SK-N-SH (cell line): ENCODE measurements at regions not wholly inside any gene's neighbourhood (a gene's known extent, or its start where the extent isn't known, plus 50 kb on each side); places are given as distances from the start of the nearest gene placed in this dataset.

ENCODE experiments used
- CTCF ChIA-PET: fragments of 300-600, 350-600 bp; formaldehyde crosslinking; extraction: SDS; loops from one replicate; lab custom pipeline; 2021; lab: Yijun Ruan, JAX
- POLR2A ChIA-PET: fragments of 350-600 bp; sonication (Branson Sonifier 250); formaldehyde crosslinking; extraction: SDS; loops from one replicate; lab custom pipeline; 2020; ENCODE audit warnings: antibody characterized with exemption, inconsistent platforms; lab: Yijun Ruan, JAX
- DNase-seq: peaks from one replicate; pipeline ENCODE4 v3.0.0; 2012
- H2AFZ ChIP-seq: fragments of 200-600 bp; sonication (generic); 2 replicates; pipeline ENCODE4 v1.8.1; 2016; ENCODE audit warnings: antibody characterized with exemption, mild to moderate bottlenecking, low read depth
- H3F3A ChIP-seq: fragments of 200-600 bp; sonication (generic); replicated peaks from 2 replicates; pipeline ENCODE3; 2016; ENCODE audit warnings: antibody characterized with exemption, mild to moderate bottlenecking; ENCODE audit not compliant: insufficient read depth
- H3K27ac ChIP-seq, 2 experiments: fragments of 200-500 bp in 1 of 2; fragments of 200-600 bp in 1 of 2; sonication (Bioruptor generic) in 1 of 2; sonication (generic), shearing (Covaris generic) in 1 of 2; 2 replicates each; pipeline versions ENCODE4 v1.5.1 to v1.6.1; 2014 to 2016; ENCODE audit warnings: low read depth in 2 of 2, inconsistent platforms in 1 of 2, low read length in 1 of 2, mild to moderate bottlenecking in 1 of 2, mixed read lengths in 1 of 2
- H3K27me3 ChIP-seq: fragments of 200-600 bp; sonication (generic), shearing (Covaris generic); 2 replicates; pipeline ENCODE4 v1.6.1; 2016; ENCODE audit warnings: mixed run types; ENCODE audit not compliant: insufficient read depth
- H3K36me3 ChIP-seq, 2 experiments: fragments of 200-500 bp in 1 of 2; fragments of 200-600 bp in 1 of 2; sonication (Bioruptor generic) in 1 of 2; sonication (generic) in 1 of 2; replicated peaks in 1 of 2; 2 replicates each; pipeline versions ENCODE3 to v1.5.1; 2014 to 2016; ENCODE audit warnings: low read length in 1 of 2, mild to moderate bottlenecking in 1 of 2; ENCODE audit not compliant: insufficient read depth in 2 of 2, control insufficient read depth in 1 of 2
- H3K4me1 ChIP-seq, 2 experiments: fragments of 200-500 bp in 1 of 2; fragments of 200-600 bp in 1 of 2; sonication (Bioruptor generic) in 1 of 2; sonication (generic), shearing (Covaris generic) in 1 of 2; 2 replicates each; pipeline versions ENCODE4 v1.5.1 to v1.6.1; 2014 to 2016; ENCODE audit warnings: low read depth in 1 of 2, low read length in 1 of 2, mixed run types in 1 of 2; ENCODE audit not compliant: insufficient read depth in 2 of 2, control insufficient read depth in 1 of 2
- H3K4me2 ChIP-seq: fragments of 200-600 bp; sonication (generic), shearing (Covaris generic); 2 replicates; pipeline ENCODE4 v1.6.1; 2017; ENCODE audit warnings: mixed run types
- H3K4me3 ChIP-seq, 2 experiments: fragments of 200-500 bp in 1 of 2; fragments of 200-600 bp in 1 of 2; sonication (Bioruptor generic) in 1 of 2; sonication (generic), shearing (Covaris generic) in 1 of 2; 2 replicates each; pipeline versions ENCODE4 v1.5.1 to v1.8.1; 2014 to 2016; ENCODE audit warnings: low read depth in 2 of 2, inconsistent platforms in 1 of 2, low read length in 1 of 2, mild to moderate bottlenecking in 1 of 2, mixed read lengths in 1 of 2, moderate library complexity in 1 of 2
- H3K79me2 ChIP-seq: fragments of 200-600 bp; sonication (generic); 2 replicates; pipeline ENCODE4 v1.8.1; 2017; ENCODE audit warnings: mild to moderate bottlenecking; ENCODE audit not compliant: insufficient read depth
- H3K9ac ChIP-seq: fragments of 200-600 bp; sonication (generic); 2 replicates; pipeline ENCODE4 v1.6.1; 2017; ENCODE audit warnings: mixed run types
- H3K9me2 ChIP-seq: fragments of 200-600 bp; sonication (generic); 2 replicates; pipeline ENCODE4 v1.6.1; 2017; ENCODE audit warnings: mixed run types
- H3K9me3 ChIP-seq: fragments of 200-600 bp; sonication (generic); 2 replicates; pipeline ENCODE4 v1.6.1; 2017; ENCODE audit warnings: mixed run types, mild to moderate bottlenecking, moderate library complexity
- H4K20me1 ChIP-seq: fragments of 200-600 bp; sonication (generic); 2 replicates; pipeline ENCODE4 v1.6.1; 2017; ENCODE audit warnings: mild to moderate bottlenecking, mixed run types; ENCODE audit not compliant: insufficient read depth
- ELF1 ChIP-seq: IDR thresholded peaks from 2 replicates; pipeline ENCODE4 v1.4.0; 2012
- FOSL2 ChIP-seq: IDR thresholded peaks from 2 replicates; pipeline ENCODE4 v1.4.0; 2012; ENCODE audit warnings: low read depth, mild to moderate bottlenecking, moderate library complexity, borderline replicate concordance
- MEF2A ChIP-seq: IDR thresholded peaks from 2 replicates; pipeline ENCODE4 v1.4.0; 2012; ENCODE audit warnings: low read depth, borderline replicate concordance
- RAD21 ChIP-seq: IDR thresholded peaks from 2 replicates; pipeline ENCODE4 v1.6.1; 2012; ENCODE audit warnings: mild to moderate bottlenecking, low read length
- TCF12 ChIP-seq: IDR thresholded peaks from 2 replicates; pipeline ENCODE4 v1.4.0; 2012
- WGBS: methylation state at CpG from one replicate; pipeline ENCODE4 v1.1.6; 2017; ENCODE audit warnings: low lambda C conversion rate; 5-methylcytosine and 5-hydroxymethylcytosine counted together
- TF ChIP-seq, protein P1 (sequence below): IDR thresholded peaks from 2 replicates; pipeline ENCODE4 v1.4.0; 2012; ENCODE audit warnings: low read depth, borderline replicate concordance
- TF ChIP-seq, protein P2 (sequence below): fragments of 150-350 bp; IDR thresholded peaks from 2 replicates; pipeline ENCODE4 v1.6.1; 2016; ENCODE audit warnings: mild to moderate bottlenecking, low read depth, low read length
- TF ChIP-seq, protein P3 (sequence below): fragments of 200-600 bp; sonication (generic); IDR thresholded peaks from 2 replicates; pipeline ENCODE4 v1.6.1; 2017; ENCODE audit warnings: antibody characterized with exemption, mild to moderate bottlenecking, moderate library complexity
- TF ChIP-seq, protein P4 (sequence below): IDR thresholded peaks from 2 replicates; pipeline ENCODE4; 2012
- TF ChIP-seq, protein P5 (sequence below): IDR thresholded peaks from 2 replicates; pipeline ENCODE4 v1.6.1; 2012; ENCODE audit warnings: mild to moderate bottlenecking, low read depth, low read length, moderate library complexity

DNA sequence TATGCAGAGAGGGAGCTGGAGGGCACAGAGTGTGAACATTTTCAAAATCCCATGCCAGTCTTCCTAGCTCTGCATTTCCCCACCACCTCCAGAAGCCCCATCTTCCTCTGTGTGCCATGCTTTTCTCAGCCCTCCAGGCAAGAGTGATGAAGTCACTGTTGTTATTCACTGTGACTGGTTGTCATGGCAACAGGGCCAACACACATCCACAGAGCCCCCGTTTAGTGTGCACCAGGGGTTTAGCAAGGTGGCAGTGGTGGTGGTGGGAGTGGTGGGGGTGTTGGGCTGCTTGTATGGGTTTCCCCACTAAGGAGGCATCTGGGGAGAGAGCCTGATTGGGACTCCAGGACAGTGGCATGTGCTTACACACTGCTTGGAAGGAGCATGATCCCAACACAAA is 309.9 kb upstream of the ASIC2 start (continued):
- TF ChIP-seq, protein P1, sequence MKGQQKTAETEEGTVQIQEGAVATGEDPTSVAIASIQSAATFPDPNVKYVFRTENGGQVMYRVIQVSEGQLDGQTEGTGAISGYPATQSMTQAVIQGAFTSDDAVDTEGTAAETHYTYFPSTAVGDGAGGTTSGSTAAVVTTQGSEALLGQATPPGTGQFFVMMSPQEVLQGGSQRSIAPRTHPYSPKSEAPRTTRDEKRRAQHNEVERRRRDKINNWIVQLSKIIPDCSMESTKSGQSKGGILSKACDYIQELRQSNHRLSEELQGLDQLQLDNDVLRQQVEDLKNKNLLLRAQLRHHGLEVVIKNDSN: no peak
- TF ChIP-seq, all 33 proteins: peak for 0

DNA sequence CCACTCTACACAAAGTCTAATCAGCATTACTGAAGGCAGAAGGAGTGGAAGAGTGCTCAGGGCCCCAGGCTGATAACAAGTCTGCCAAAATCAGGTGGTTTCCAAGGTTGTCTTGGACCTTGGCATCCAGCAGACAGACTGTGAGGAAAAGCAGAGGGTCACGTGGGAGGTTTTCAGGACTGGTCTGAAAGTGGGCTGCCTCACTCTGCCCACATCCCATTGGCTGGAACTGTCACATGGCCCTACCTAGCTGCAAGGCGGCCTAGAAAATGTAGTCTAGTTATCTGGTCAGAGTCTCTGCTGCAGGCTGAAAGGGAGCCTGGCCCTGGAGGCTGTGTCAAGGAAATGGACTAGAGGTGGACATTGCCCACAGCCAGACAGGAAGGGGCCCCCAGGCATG is 310.7 kb upstream of the ASIC2 start:
- Histone ChIP-seq H3K27me3 (no peaks in the 10 kb centered on the region), H3K9ac (no peak overlapping the region), H3K4me1 (peaks cover 0 to 8% of the 10 kb centered on the region in 2 experiments; a peak in 1 of 4 replicates), H3K9me2 (no peaks in the 10 kb centered on the region), H3F3A (no peaks in the 10 kb centered on the region), H4K20me1 (no peaks in the 10 kb centered on the region), H3K36me3 (no peaks in the 10 kb centered on the region), H2AFZ (no peak overlapping the region), H3K9me3 (no peaks in the 10 kb centered on the region), H3K4me2 (no peak overlapping the region), H3K79me2 (no peaks in the 10 kb centered on the region), H3K4me3 (no peak overlapping the region), H3K27ac (no peak overlapping the region)
- TF ChIP-seq RAD21 (no peak), TCF12 (no peak), FOSL2 (no peak)
- TF ChIP-seq, protein P2, sequence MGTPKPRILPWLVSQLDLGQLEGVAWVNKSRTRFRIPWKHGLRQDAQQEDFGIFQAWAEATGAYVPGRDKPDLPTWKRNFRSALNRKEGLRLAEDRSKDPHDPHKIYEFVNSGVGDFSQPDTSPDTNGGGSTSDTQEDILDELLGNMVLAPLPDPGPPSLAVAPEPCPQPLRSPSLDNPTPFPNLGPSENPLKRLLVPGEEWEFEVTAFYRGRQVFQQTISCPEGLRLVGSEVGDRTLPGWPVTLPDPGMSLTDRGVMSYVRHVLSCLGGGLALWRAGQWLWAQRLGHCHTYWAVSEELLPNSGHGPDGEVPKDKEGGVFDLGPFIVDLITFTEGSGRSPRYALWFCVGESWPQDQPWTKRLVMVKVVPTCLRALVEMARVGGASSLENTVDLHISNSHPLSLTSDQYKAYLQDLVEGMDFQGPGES: no peak
- POLR2A ChIA-PET: no interaction called here
- WGBS: 28% methylated on average over 2 of the region's 2 CpGs
- DNase-seq: no peak
- CTCF ChIA-PET: no interaction called here

DNA sequence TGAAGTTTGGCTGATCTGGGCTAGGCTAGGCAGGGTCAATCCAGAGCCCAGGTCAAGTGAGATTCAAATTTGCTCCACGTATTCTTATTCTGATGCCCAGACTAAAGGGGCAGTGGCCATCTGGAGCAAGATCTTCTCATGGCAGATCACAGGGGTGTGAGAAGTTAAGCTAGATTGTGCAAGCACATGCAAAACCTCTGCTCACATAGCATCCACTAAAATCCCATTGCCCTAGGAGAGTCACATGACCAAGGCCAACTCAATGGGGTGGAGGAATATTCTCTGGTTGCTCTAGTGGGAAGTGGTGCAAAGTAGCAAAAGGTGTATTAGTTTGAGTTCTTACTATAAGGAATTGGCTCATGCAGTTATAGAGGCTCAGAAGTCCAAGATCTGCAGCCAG is 318.4 kb upstream of the ASIC2 start:
- Histone ChIP-seq H3K27ac (no peak overlapping the region), H3F3A (no peaks in the 10 kb centered on the region), H3K4me2 (no peak overlapping the region), H3K9me3 (no peaks in the 10 kb centered on the region), H2AFZ (no peak overlapping the region), H3K4me3 (no peak overlapping the region), H3K9ac (no peak overlapping the region), H3K36me3 (no peaks in the 10 kb centered on the region), H3K27me3 (no peaks in the 10 kb centered on the region), H3K9me2 (no peaks in the 10 kb centered on the region), H3K79me2 (no peaks in the 10 kb centered on the region), H3K4me1 (no peaks in the 10 kb centered on the region), H4K20me1 (no peaks in the 10 kb centered on the region)
- DNase-seq: no peak
- POLR2A ChIA-PET: no interaction called here
- 0% methylated on average over 1 of the region's 1 CpG for WGBS
- no peak for TF ChIP-seq RAD21
- TF ChIP-seq, protein P3, sequence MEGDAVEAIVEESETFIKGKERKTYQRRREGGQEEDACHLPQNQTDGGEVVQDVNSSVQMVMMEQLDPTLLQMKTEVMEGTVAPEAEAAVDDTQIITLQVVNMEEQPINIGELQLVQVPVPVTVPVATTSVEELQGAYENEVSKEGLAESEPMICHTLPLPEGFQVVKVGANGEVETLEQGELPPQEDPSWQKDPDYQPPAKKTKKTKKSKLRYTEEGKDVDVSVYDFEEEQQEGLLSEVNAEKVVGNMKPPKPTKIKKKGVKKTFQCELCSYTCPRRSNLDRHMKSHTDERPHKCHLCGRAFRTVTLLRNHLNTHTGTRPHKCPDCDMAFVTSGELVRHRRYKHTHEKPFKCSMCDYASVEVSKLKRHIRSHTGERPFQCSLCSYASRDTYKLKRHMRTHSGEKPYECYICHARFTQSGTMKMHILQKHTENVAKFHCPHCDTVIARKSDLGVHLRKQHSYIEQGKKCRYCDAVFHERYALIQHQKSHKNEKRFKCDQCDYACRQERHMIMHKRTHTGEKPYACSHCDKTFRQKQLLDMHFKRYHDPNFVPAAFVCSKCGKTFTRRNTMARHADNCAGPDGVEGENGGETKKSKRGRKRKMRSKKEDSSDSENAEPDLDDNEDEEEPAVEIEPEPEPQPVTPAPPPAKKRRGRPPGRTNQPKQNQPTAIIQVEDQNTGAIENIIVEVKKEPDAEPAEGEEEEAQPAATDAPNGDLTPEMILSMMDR: no peak
- TF ChIP-seq, protein P2: no peak
- TF ChIP-seq ELF1: no peak
- no peak for TF ChIP-seq MEF2A
- TF ChIP-seq, protein P4, sequence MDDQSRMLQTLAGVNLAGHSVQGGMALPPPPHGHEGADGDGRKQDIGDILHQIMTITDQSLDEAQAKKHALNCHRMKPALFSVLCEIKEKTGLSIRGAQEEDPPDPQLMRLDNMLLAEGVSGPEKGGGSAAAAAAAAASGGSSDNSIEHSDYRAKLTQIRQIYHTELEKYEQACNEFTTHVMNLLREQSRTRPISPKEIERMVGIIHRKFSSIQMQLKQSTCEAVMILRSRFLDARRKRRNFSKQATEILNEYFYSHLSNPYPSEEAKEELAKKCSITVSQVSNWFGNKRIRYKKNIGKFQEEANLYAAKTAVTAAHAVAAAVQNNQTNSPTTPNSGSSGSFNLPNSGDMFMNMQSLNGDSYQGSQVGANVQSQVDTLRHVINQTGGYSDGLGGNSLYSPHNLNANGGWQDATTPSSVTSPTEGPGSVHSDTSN: no peak
- TF ChIP-seq, protein P5, sequence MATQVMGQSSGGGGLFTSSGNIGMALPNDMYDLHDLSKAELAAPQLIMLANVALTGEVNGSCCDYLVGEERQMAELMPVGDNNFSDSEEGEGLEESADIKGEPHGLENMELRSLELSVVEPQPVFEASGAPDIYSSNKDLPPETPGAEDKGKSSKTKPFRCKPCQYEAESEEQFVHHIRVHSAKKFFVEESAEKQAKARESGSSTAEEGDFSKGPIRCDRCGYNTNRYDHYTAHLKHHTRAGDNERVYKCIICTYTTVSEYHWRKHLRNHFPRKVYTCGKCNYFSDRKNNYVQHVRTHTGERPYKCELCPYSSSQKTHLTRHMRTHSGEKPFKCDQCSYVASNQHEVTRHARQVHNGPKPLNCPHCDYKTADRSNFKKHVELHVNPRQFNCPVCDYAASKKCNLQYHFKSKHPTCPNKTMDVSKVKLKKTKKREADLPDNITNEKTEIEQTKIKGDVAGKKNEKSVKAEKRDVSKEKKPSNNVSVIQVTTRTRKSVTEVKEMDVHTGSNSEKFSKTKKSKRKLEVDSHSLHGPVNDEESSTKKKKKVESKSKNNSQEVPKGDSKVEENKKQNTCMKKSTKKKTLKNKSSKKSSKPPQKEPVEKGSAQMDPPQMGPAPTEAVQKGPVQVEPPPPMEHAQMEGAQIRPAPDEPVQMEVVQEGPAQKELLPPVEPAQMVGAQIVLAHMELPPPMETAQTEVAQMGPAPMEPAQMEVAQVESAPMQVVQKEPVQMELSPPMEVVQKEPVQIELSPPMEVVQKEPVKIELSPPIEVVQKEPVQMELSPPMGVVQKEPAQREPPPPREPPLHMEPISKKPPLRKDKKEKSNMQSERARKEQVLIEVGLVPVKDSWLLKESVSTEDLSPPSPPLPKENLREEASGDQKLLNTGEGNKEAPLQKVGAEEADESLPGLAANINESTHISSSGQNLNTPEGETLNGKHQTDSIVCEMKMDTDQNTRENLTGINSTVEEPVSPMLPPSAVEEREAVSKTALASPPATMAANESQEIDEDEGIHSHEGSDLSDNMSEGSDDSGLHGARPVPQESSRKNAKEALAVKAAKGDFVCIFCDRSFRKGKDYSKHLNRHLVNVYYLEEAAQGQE: no peak
- CTCF ChIA-PET: no interaction called here
